Sigmoid colon (tissue), 6 donors: ENCODE measurements at regions not wholly inside any gene's neighbourhood (a gene's known extent, or its start where the extent isn't known, plus 50 kb on each side); places are given as distances from the start of the nearest gene placed in this dataset.

Experiments used
- DNase-seq: peaks from one replicate; pipeline ENCODE4 v3.0.0-alpha.2; 2019
- H3K27ac ChIP-seq, 4 donors: fragments of 200-600 bp; sonication (generic); one replicate each; pipeline ENCODE4 v1.5.1; 2016 to 2019; ENCODE audit warnings: mild to moderate bottlenecking in 1 of 4
- H3K27me3 ChIP-seq, 3 donors: fragments of 200-600 bp; sonication (generic); one replicate each; pipeline ENCODE4 v1.5.1; 2019; ENCODE audit warnings: mild to moderate bottlenecking in 1 of 3
- H3K36me3 ChIP-seq, 4 donors: fragments of 200-600 bp; sonication (generic); one replicate each; pipeline ENCODE4 v1.5.1; 2016 to 2019
- H3K4me1 ChIP-seq, 4 donors: fragments of 200-600 bp; sonication (generic); one replicate each; pipeline ENCODE4 v1.5.1; 2017 to 2019
- H3K4me3 ChIP-seq, 4 donors: fragments of 200-600 bp; sonication (generic); one replicate each; pipeline ENCODE4 v1.5.1; 2017 to 2019; ENCODE audit warnings: mild to moderate bottlenecking in 2 of 4, moderate library complexity in 1 of 4
- H3K9me3 ChIP-seq, 4 donors: fragments of 200-600 bp in 3 of 4; sonication (generic) in 3 of 4; one replicate each; pipeline versions ENCODE4 v1.5.1 to v1.6.1; 2013 to 2019
- CTCF ChIP-seq, 4 experiments: fragments of 450-650 bp in 3 of 4; fragments of 200-600 bp in 1 of 4; IDR thresholded peaks; one replicate each; pipeline ENCODE4 v1.5.1; 2016 to 2019; ENCODE audit warnings: antibody characterized with exemption in 4 of 4, mild to moderate bottlenecking in 3 of 4, moderate library complexity in 2 of 4
- EP300 ChIP-seq, 4 donors: sonication (generic); formaldehyde crosslinking; IDR thresholded peaks; one replicate each; pipeline ENCODE4 v1.6.1; 2017; ENCODE audit warnings: antibody characterized with exemption in 4 of 4
- POLR2A ChIP-seq, 2 donors: fragments of 450-650 bp; IDR thresholded peaks; one replicate each; pipeline ENCODE4 v1.6.1; 2016; ENCODE audit warnings: antibody characterized with exemption in 2 of 2, mild to moderate bottlenecking in 2 of 2, moderate library complexity in 2 of 2
- POLR2AphosphoS5 ChIP-seq, 4 donors: sonication (generic); formaldehyde crosslinking; IDR thresholded peaks; one replicate each; pipeline ENCODE4 v1.6.1; 2017; ENCODE audit warnings: antibody characterized with exemption in 4 of 4
- WGBS, 2 donors: extraction: QIAGEN DNeasy Blood & Tissue Kit; methylation state at CpG; one replicate each; pipeline ENCODE4 v1.1.7; 2013; 5-methylcytosine and 5-hydroxymethylcytosine counted together
- intact Hi-C: fragments of 100-400 bp; cut with DNase I; formaldehyde crosslinking; loops from one replicate; pipeline ENCODE4 v1.15.1; 2023
- donor health status: healthy with polysubstance abuse.
- donor health status: healthy.

- WGBS, 2 donors: 70 to 79% methylated on average over 7 of the region's 7 CpGs
- no peak for TF ChIP-seq CTCF (IDR thresholded peaks at IDR 0.05)
- TF ChIP-seq POLR2A (IDR thresholded peaks at IDR 0.05): no peak
- no peak for TF ChIP-seq POLR2AphosphoS5 (IDR thresholded peaks at IDR 0.05)
- no peak for TF ChIP-seq EP300 (IDR thresholded peaks at IDR 0.05)
- DNase-seq: no peak
- Histone ChIP-seq H3K4me3 (no peak overlapping the region), H3K27me3 (peaks cover 4 to 84% (median 14%) of the 10 kb centered on the region in 3 donors), H3K9me3 (no peaks in the 10 kb centered on the region), H3K4me1 (no peaks in the 10 kb centered on the region), H3K36me3 (no peaks in the 10 kb centered on the region), H3K27ac (no peak overlapping the region)
- intact Hi-C loops: no loop called here
Measured at GRCh38 chr9:135275163-135275562, 187.7 kb downstream of the OLFM1 start.

GRCh38 chr9:135275571-135276289, 188.3 kb downstream of the OLFM1 start:
- WGBS, 2 donors: 71 to 86% methylated on average over 20 of the region's 20 CpGs
- intact Hi-C loops: no loop called here
- Histone ChIP-seq H3K9me3 (no peaks in the 10 kb centered on the region), H3K4me3 (no peak overlapping the region), H3K27ac (no peak overlapping the region), H3K36me3 (no peaks in the 10 kb centered on the region), H3K4me1 (no peaks in the 10 kb centered on the region), H3K27me3 (peaks cover 4 to 89% (median 14%) of the 10 kb centered on the region in 3 donors)
- DNase-seq: no peak
- TF ChIP-seq POLR2AphosphoS5 (IDR thresholded peaks at IDR 0.05) (no peak), POLR2A (IDR thresholded peaks at IDR 0.05) (no peak), CTCF (IDR thresholded peaks at IDR 0.05) (no peak), EP300 (IDR thresholded peaks at IDR 0.05) (no peak)

- Histone ChIP-seq H3K36me3 (no peaks in the 10 kb centered on the region), H3K27ac (no peak overlapping the region), H3K27me3 (peaks cover 4 to 81% (median 14%) of the 10 kb centered on the region in 3 donors), H3K9me3 (no peaks in the 10 kb centered on the region), H3K4me1 (peaks cover 0 to 12% (median 11%) of the 10 kb centered on the region in 4 donors), H3K4me3 (no peak overlapping the region)
- intact Hi-C loops: no loop called here
- DNase-seq: no peak
- WGBS, 2 donors: 67 to 75% methylated on average over 30 of the region's 30 CpGs
- no peak for TF ChIP-seq CTCF (IDR thresholded peaks at IDR 0.05)
- TF ChIP-seq POLR2A (IDR thresholded peaks at IDR 0.05): no peak
- TF ChIP-seq POLR2AphosphoS5 (IDR thresholded peaks at IDR 0.05): no peak
- TF ChIP-seq EP300 (IDR thresholded peaks at IDR 0.05): no peak
Measured at GRCh38 chr9:135277219-135278201, 190.0 kb downstream of the OLFM1 start.

- no peak for TF ChIP-seq POLR2A (IDR thresholded peaks at IDR 0.05)
- TF ChIP-seq CTCF (IDR thresholded peaks at IDR 0.05): no peak
- TF ChIP-seq POLR2AphosphoS5 (IDR thresholded peaks at IDR 0.05): no peak
- no peak for TF ChIP-seq EP300 (IDR thresholded peaks at IDR 0.05)
- Histone ChIP-seq H3K9me3 (no peaks in the 10 kb centered on the region), H3K4me3 (no peak overlapping the region), H3K4me1 (peaks cover 0 to 19% (median 11%) of the 10 kb centered on the region in 4 donors), H3K36me3 (no peaks in the 10 kb centered on the region), H3K27ac (no peak overlapping the region), H3K27me3 (peaks cover 4 to 79% (median 4%) of the 10 kb centered on the region in 3 donors)
- 86 to 90% methylated on average over 15 of the region's 15 CpGs for WGBS, 2 donors
- intact Hi-C loops: no loop called here
- DNase-seq: no peak
Measured at GRCh38 chr9:135278586-135278985, 191.1 kb downstream of the OLFM1 start.
